Activated CD4-positive, alpha-beta memory T cell treated with anti-CD3 and anti-CD28 coated beads, Interleukin-2, amount 10 ng/mL, durations not matched to agents 7 days and 5 days (primary cell): ENCODE measurements at regions not wholly inside any gene's neighbourhood (a gene's known extent, or its start where the extent isn't known, plus 50 kb on each side); places are given as distances from the start of the nearest gene placed in this dataset.

Experiments used
- CTCF ChIA-PET: fragments of 350-600 bp; sonication (Branson Sonifier 250); formaldehyde crosslinking; loops from one replicate; lab custom pipeline; 2021; ENCODE audit warnings: antibody characterized with exemption, inconsistent platforms; lab: Charles Lee
- POLR2A ChIA-PET: fragments of 350-600 bp; sonication (Branson Sonifier 250); formaldehyde crosslinking; loops from one replicate; lab custom pipeline; 2021; ENCODE audit warnings: antibody characterized with exemption; lab: Charles Lee
- DNase-seq: peaks from one replicate; pipeline ENCODE4 v3.0.0-alpha.2; 2020
- H3K27ac Mint-ChIP-seq: one replicate; pipeline ENCODE4 v1.8.0; 2021; ENCODE audit warnings: mild to moderate bottlenecking, mixed read lengths
- H3K27me3 Mint-ChIP-seq: one replicate; pipeline ENCODE4 v1.8.0; 2021; ENCODE audit warnings: mixed read lengths
- H3K36me3 Mint-ChIP-seq: one replicate; pipeline ENCODE4 v1.8.0; 2021; ENCODE audit warnings: low read depth, mixed read lengths
- H3K4me1 Mint-ChIP-seq: one replicate; pipeline ENCODE4 v1.8.0; 2021; ENCODE audit warnings: mixed read lengths
- H3K4me3 Mint-ChIP-seq: one replicate; pipeline ENCODE4 v1.8.0; 2021; ENCODE audit warnings: mild to moderate bottlenecking, mixed read lengths
- H3K9me3 Mint-ChIP-seq: one replicate; pipeline ENCODE4 v1.8.0; 2021; ENCODE audit warnings: mixed read lengths

DNA sequence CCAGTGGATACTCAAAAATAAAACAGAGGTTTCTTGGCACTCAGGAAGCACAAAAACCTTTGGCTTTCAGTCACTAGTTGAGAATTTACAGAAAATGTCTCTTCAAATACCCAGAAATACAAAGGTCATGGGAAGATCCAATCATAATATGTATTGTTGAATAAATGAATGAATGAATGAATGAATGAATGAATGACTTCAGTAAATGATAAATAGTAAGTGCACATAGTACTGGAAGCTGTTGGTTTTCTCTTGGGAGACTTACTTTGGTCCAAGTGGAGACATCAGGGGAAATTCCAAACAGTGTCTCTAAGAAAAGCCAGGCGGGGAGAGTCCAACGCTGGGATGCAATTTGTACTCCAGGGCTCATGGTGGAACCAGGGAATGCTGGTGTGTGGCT lies 261.3 kb upstream of the KLHL29 start:
- Mint-ChIP-seq H3K27ac (no peak overlapping the region), H3K27me3 (no peaks in the 10 kb centered on the region), H3K4me1 (no peaks in the 10 kb centered on the region), H3K36me3 (no peaks in the 10 kb centered on the region), H3K9me3 (peaks cover under 1% of the 10 kb centered on the region), H3K4me3 (no peak overlapping the region)
- POLR2A ChIA-PET = no interaction called here
- DNase-seq = no peak
- CTCF ChIA-PET = no interaction called here

DNA sequence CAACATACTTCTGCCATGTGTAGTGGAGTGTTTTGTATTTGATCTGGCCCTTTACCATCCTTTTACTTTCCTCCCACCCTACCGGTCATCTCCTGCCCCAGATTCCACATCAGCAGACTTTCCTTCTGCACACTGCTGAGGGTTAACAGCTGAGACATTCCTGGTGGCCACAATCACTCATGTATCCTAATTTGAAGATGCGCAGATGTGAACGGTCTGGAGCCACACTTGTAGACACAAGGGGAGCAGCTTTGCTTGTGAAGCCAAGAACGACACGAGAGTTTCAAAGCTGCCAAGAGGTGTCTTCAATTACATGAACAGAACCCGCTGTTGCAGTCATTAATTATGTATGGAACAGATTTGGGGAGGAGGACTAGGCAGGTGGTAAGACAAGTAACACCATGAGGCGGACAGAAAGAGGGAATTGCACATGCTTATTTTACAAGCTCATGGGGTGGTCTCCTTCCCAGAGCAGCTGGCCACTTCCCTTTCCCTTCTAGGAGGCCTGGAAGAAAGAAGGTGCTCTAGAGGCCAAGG lies 260.7 kb upstream of the KLHL29 start:
- no peak for DNase-seq
- CTCF ChIA-PET = interaction anchor here (0.6 kb wide), 1 partner anchor 264 kb away, joined by 3 read pairs; no protein-coding TSS in a partner anchor
- no peak overlapping the region for H3K4me3 Mint-ChIP-seq
- no peaks in the 10 kb centered on the region for H3K27me3 Mint-ChIP-seq
- POLR2A ChIA-PET = no interaction called here
- H3K27ac Mint-ChIP-seq = no peak overlapping the region
- peaks cover 2% of the 10 kb centered on the region for H3K9me3 Mint-ChIP-seq
- no peaks in the 10 kb centered on the region for H3K4me1 Mint-ChIP-seq
- no peaks in the 10 kb centered on the region for H3K36me3 Mint-ChIP-seq

DNA sequence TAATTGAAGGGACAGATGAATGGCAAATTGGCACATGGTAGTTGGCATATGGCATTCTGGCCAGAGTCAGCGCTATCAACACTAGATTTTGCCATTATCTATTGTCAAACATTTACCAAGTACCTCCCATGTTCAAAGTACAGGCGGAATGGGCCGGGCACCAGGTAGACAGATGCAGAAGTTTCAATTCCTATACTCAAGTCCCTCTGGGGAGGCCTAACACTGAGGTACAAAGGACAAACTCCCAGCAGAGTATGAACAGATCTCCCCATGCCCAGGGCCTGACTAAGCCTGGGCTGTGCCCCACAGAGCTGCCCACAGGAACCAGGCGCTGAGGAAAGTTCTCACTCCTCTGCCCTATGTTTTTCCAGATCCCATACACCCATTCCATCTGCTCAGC lies 257.5 kb upstream of the KLHL29 start:
- Mint-ChIP-seq H3K27me3 (no peaks in the 10 kb centered on the region), H3K4me3 (no peak overlapping the region), H3K4me1 (no peaks in the 10 kb centered on the region), H3K27ac (no peak overlapping the region), H3K9me3 (peaks cover 5% of the 10 kb centered on the region), H3K36me3 (no peaks in the 10 kb centered on the region)
- no peak for DNase-seq
- POLR2A ChIA-PET = no interaction called here
- CTCF ChIA-PET = no interaction called here

DNA sequence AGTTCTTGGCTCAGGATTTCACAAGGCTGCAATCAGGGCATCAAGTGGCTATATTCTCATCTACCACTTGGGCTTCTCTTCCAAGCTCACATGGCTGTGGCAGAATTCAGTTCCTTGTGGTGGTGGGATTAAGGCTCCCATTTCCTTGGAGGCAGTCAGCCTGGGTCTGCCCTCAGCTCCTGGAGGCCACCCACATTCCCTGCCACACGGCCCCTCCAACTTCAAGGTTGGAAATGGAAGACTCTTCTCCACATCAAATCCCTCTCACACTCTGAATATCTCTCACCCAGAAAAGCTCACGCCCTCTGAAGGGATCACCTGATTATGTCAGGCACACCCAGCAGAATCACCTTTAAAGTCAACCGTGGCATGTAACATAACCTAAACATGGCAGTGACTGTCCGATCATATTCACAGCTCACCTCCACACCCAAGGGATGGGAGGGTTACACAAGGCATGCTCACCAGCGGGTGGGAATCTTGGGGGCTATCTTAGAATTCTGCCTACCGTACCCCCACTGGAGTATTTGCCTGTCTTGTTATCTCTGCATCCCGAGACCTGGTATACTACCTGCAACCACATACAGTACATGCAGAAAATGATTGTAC lies 256.2 kb upstream of the KLHL29 start:
- H3K27me3 Mint-ChIP-seq = no peaks in the 10 kb centered on the region
- no peak overlapping the region for H3K27ac Mint-ChIP-seq
- CTCF ChIA-PET = no interaction called here

DNA sequence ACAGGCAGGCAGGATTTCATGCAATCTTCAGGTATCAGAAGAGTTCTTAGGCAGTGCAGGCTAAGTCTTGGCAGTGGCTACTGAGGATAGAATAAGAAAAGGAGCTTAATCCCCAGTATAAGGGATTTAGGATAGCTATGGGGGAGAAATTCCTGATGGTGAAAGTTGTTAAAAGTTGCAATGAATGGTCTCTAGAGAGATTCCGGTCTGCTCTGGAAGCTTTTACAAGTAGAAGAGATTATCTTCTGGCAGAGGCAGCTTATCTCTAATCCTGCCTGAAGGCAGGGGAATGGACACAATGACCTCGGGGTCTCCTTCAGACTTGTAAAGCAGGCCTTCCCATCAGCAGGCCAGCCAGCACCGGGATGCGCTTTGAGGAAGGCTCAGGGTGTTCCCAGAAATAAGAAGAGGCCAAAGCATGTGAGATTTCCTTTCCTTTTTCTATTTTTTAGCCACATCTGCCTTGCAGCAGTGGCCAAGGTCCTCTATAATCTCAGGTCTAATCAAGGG lies 253.9 kb upstream of the KLHL29 start:
- POLR2A ChIA-PET = no interaction called here
- peaks cover 9% of the 10 kb centered on the region for H3K9me3 Mint-ChIP-seq
- no peak overlapping the region for H3K27ac Mint-ChIP-seq
- CTCF ChIA-PET = no interaction called here
- no peaks in the 10 kb centered on the region for H3K4me1 Mint-ChIP-seq
- no peaks in the 10 kb centered on the region for H3K27me3 Mint-ChIP-seq
- no peak for DNase-seq
- no peaks in the 10 kb centered on the region for H3K36me3 Mint-ChIP-seq
- no peak overlapping the region for H3K4me3 Mint-ChIP-seq

More for the DNA sequence above, 256.2 kb upstream of the KLHL29 start:
- no peak for DNase-seq
- Mint-ChIP-seq H3K36me3 (no peaks in the 10 kb centered on the region), H3K4me3 (no peak overlapping the region), H3K9me3 (peaks cover 9% of the 10 kb centered on the region), H3K4me1 (no peaks in the 10 kb centered on the region)
- POLR2A ChIA-PET = no interaction called here

DNA sequence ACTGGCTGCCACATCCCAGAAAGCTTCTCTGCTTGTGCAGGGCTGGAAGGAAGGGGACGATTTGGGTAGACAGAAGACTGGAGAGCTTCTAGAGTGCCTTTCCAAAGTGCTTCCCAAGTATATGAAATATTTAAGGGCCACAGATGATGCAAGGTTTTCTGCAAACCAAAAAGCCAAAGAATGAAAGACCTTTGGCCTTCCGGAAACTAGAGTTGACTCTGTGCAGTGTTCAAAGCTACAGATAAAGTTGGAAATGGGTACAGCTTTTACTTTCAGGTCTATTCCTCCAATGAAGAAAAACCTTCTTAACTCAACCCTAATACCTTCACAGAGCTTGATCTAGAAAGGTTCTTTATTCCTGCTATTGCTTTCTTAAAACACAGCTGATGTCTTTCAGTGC lies 253.0 kb upstream of the KLHL29 start:
- POLR2A ChIA-PET = no interaction called here
- no peaks in the 10 kb centered on the region for H3K4me1 Mint-ChIP-seq
- H3K36me3 Mint-ChIP-seq = no peaks in the 10 kb centered on the region
- no peak overlapping the region for H3K27ac Mint-ChIP-seq
- no peaks in the 10 kb centered on the region for H3K27me3 Mint-ChIP-seq
- no peak overlapping the region for H3K4me3 Mint-ChIP-seq
- DNase-seq = no peak
- peaks cover 9% of the 10 kb centered on the region for H3K9me3 Mint-ChIP-seq
- CTCF ChIA-PET = no interaction called here

DNA sequence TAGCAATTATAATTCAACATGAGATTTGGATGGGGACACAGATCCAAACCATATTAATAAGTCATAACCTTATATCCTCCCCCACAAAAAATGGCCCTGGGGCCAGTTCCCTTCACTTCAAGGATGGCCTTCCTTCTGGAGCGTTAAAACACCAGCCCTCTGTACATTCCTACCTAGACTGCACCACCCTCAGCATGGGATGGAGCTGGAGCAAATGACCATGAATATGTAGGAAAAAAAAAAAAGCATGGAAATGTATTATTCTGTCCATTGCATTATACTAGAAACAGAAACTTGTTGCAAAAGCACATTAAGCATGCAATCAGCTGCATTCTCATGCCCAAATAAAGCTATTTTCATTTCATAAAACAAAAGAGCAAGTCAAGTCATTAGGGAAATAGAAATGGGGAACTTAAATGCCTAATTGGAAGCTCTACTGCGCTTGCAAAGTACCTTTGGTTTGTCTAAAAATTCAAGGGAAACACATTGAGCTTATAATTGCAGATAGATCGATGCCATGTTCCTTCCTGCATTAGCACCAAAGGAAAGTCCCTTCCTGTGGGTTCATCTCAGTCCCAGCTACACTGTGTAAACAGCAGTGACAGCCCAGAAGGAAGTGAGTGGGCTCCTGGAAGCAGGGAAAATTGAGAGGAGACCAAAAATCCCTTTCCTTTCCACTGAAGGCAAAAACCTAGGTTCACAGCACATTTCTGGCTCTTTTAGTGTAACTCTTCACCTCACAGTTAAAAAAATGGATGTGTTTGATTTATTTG lies 252.0 kb upstream of the KLHL29 start:
- Mint-ChIP-seq H3K4me3 (no peak overlapping the region), H3K4me1 (no peaks in the 10 kb centered on the region), H3K9me3 (peaks cover 9% of the 10 kb centered on the region), H3K27ac (no peak overlapping the region), H3K36me3 (no peaks in the 10 kb centered on the region), H3K27me3 (no peaks in the 10 kb centered on the region)
- ChIA-PET POLR2A (no interaction called here), CTCF (no interaction called here)
- DNase-seq = no peak

DNA sequence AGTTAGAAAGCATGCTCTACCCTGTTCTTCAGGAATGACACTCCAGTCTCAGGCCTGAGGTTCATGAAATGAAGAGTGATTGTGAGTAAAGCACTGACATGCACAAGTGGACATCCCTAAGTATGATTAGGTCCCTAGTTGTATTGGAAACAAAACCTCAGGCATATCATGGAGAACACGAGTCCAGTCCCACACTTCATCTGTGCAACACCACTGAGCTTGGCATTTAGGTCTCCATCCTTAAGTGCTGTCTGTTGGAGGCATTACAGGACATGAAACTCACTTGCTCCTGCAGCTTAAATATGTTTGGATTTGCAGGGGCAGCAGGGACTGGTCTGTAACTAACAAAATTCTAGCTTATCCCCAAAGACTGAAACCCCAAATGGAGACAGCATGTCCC lies 250.3 kb upstream of the KLHL29 start:
- Mint-ChIP-seq H3K36me3 (no peaks in the 10 kb centered on the region), H3K4me1 (no peaks in the 10 kb centered on the region), H3K9me3 (peaks cover 7% of the 10 kb centered on the region), H3K27me3 (no peaks in the 10 kb centered on the region), H3K27ac (no peak overlapping the region), H3K4me3 (no peak overlapping the region)
- DNase-seq = no peak
- ChIA-PET CTCF (no interaction called here), POLR2A (no interaction called here)

DNA sequence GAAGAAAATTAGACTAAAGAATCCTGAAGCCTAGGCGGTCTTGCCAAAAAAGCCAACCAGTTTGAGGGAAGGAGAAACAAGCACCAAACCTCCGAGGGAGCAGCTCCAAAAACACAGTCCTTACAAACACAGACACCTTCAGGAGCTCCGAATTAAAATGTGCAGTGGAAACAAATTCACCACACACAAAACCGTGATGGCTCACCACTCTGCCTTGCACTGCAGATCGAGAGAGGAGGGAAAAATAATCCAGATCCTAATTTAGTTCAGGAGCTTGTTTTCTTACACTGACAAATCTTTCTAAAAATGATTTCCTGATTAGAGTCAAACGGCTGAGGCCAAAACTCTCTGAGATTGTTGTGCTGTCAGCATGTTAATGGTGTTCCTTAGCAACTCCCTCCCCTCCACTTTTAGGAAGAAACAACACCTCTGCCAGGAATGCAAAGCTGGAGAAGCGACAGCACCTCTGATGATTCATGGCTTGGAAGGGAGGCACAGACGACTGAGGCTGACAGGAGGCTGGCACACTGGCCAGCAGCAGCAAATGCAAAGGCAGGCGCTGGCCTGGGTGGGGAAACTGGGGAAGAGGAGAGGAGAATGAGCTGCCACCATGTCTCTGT lies 249.4 kb upstream of the KLHL29 start:
- no peak for DNase-seq
- no peaks in the 10 kb centered on the region for H3K4me1 Mint-ChIP-seq
- no peaks in the 10 kb centered on the region for H3K36me3 Mint-ChIP-seq
- ChIA-PET POLR2A (no interaction called here), CTCF (no interaction called here)
- peaks cover 4% of the 10 kb centered on the region for H3K9me3 Mint-ChIP-seq
- no peaks in the 10 kb centered on the region for H3K27me3 Mint-ChIP-seq
- no peak overlapping the region for H3K4me3 Mint-ChIP-seq
- H3K27ac Mint-ChIP-seq = no peak overlapping the region

DNA sequence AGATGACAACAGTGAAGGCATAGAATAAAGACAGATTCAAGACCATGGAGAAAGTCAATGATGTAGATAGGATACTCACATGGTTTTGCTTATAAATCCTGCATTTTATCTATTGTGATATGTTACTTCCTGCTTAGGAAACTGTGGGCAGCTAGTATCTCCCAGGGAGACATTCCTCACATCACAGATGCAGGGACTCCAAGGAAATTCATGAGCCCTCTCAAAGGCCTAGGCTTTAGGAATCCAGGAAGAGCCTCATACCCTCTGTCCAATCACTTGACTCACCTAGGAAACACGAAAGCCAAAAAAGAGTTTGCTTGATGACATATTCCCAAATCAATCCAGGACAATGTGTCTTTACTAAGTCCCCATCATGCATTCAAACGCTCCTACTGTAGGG lies 247.8 kb upstream of the KLHL29 start:
- no peak for DNase-seq
- ChIA-PET POLR2A (no interaction called here), CTCF (no interaction called here)
- Mint-ChIP-seq H3K27ac (no peak overlapping the region), H3K4me3 (no peak overlapping the region), H3K36me3 (no peaks in the 10 kb centered on the region), H3K9me3 (peaks cover 4% of the 10 kb centered on the region), H3K4me1 (no peaks in the 10 kb centered on the region), H3K27me3 (no peaks in the 10 kb centered on the region)

DNA sequence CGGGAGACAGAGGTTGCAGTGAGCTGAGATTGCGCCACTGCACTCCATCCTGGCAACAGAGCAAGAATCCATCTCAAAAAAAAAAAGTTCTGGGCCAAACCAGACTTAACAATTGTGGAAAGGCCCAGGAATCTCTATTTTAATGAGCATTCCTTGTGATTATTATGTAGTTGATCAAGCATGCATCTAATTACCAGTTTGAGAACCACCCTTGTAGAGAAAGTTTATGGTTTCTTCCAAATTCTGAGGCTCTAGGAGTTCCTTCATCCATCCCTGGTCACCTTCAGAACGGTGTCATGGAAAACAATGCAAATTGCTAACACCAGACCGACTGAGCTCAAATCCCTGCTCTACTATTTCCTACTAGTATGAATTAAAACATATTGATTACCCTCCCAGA lies 246.3 kb upstream of the KLHL29 start:
- Mint-ChIP-seq H3K4me3 (no peak overlapping the region), H3K36me3 (no peaks in the 10 kb centered on the region)
- POLR2A ChIA-PET = no interaction called here

DNA sequence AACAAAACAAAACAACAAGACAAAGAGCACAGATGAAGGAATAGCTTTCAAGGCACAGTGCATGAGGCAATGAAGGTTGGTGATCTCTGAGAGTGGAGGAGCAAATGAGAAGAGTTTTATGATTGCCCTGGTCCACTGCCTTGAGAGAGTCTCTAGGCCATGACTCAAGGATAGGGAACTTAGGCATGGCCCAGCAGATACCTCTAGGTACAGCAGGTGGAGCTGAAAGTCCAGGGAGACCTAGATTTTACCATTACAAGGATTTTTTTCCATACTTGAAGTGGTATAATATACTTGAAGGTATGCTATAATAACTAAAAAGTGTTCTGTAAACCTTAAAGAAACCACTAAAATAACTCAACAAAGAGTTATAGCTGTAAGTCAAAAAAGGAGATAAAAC lies 239.5 kb upstream of the KLHL29 start:
- ChIA-PET POLR2A (no interaction called here), CTCF (no interaction called here)
- no peak overlapping the region for H3K27ac Mint-ChIP-seq
- no peaks in the 10 kb centered on the region for H3K9me3 Mint-ChIP-seq
- H3K4me1 Mint-ChIP-seq = no peaks in the 10 kb centered on the region
- no peaks in the 10 kb centered on the region for H3K36me3 Mint-ChIP-seq
- H3K27me3 Mint-ChIP-seq = no peaks in the 10 kb centered on the region
- no peak overlapping the region for H3K4me3 Mint-ChIP-seq
- DNase-seq = no peak

More for the DNA sequence above, 246.3 kb upstream of the KLHL29 start:
- H3K27ac Mint-ChIP-seq = no peak overlapping the region
- no peak for DNase-seq
- no peaks in the 10 kb centered on the region for H3K9me3 Mint-ChIP-seq
- H3K4me1 Mint-ChIP-seq = no peaks in the 10 kb centered on the region
- H3K27me3 Mint-ChIP-seq = no peaks in the 10 kb centered on the region
- CTCF ChIA-PET = no interaction called here

DNA sequence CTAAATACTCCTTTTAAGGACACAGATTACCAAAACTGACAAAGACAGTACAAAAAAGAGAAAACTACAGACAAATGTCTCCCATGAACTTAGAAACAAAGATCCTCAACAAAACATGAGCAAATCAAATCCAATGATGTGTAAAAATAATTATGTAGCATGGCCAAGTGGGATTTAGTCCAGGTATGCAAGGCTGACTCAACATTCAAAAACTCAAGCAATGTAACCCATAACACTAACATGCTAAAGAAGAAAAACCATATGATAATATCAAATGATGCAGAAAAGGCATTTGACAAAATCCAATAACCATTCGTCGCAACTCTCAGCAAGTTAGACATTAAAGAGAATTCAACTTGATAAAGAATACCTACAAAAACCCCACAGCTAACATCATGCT lies 239.0 kb upstream of the KLHL29 start:
- CTCF ChIA-PET = no interaction called here
- Mint-ChIP-seq H3K9me3 (no peaks in the 10 kb centered on the region), H3K4me3 (no peak overlapping the region), H3K4me1 (no peaks in the 10 kb centered on the region), H3K27ac (no peak overlapping the region), H3K36me3 (no peaks in the 10 kb centered on the region), H3K27me3 (no peaks in the 10 kb centered on the region)
- no peak for DNase-seq
- POLR2A ChIA-PET = no interaction called here
